Calu3 (cell line): ENCODE measurements at regions not wholly inside any gene's neighbourhood (a gene's known extent, or its start where the extent isn't known, plus 50 kb on each side); places are given as distances from the start of the nearest gene placed in this dataset.

Experiments
- BruUV-seq: library from RNA; stranded (reverse); fragments of 400-500 nt; replicated peaks from 2 replicates; lab custom pipeline; 2021; lab: Mats Ljungman, UMichigan
- CTCF ChIA-PET: fragments of 300-600 bp; sonication (Branson Sonifier 250); formaldehyde crosslinking; loops from one replicate; lab custom pipeline; 2022; ENCODE audit warnings: antibody characterized with exemption; lab: Charles Lee
- DNase-seq: peaks from one replicate; pipeline ENCODE4 v3.0.0; 2022
- H3K27ac Mint-ChIP-seq: one replicate; pipeline ENCODE4 v1.8.0; 2022; ENCODE audit warnings: mixed read lengths; ENCODE audit not compliant: unreplicated experiment
- H3K27me3 Mint-ChIP-seq: one replicate; pipeline ENCODE4 v1.8.0; 2022; ENCODE audit warnings: mixed read lengths; ENCODE audit not compliant: unreplicated experiment
- H3K36me3 Mint-ChIP-seq: one replicate; pipeline ENCODE4 v1.8.0; 2022; ENCODE audit warnings: mild to moderate bottlenecking, moderate library complexity, mixed read lengths; ENCODE audit not compliant: insufficient read depth, unreplicated experiment
- H3K4me1 Mint-ChIP-seq: one replicate; pipeline ENCODE4 v1.8.0; 2022; ENCODE audit warnings: mild to moderate bottlenecking, low read depth, mixed read lengths; ENCODE audit not compliant: unreplicated experiment
- H3K4me3 Mint-ChIP-seq: one replicate; pipeline ENCODE4 v1.8.0; 2022; ENCODE audit warnings: mild to moderate bottlenecking, low read depth, moderate library complexity, mixed read lengths; ENCODE audit not compliant: unreplicated experiment
- H3K9me3 Mint-ChIP-seq: one replicate; pipeline ENCODE4 v1.8.0; 2022; ENCODE audit warnings: low read depth, mixed read lengths; ENCODE audit not compliant: unreplicated experiment
- CTCF ChIP-seq: fragments of 200-600 bp; IDR thresholded peaks from one replicate; pipeline ENCODE4 v1.8.0; 2022; ENCODE audit warnings: antibody characterized with exemption; ENCODE audit not compliant: unreplicated experiment
- intact Hi-C: fragments of 100-400 bp; cut with micrococcal nuclease; formaldehyde crosslinking; loops from one replicate; pipeline ENCODE4 v1.10.0; 2022; ENCODE audit not compliant: unreplicated experiment

GRCh38 chr1:244160455-244161235 lies 109.6 kb downstream of the ZBTB18 start:
- no peak for DNase-seq
- peaks cover 4% of the 10 kb centered on the region for H3K36me3 Mint-ChIP-seq
- BruUV-seq, result no TSS peak
- intact Hi-C loops, result loop anchor here (5.0 kb wide), 2 partner anchors 68 to 112 kb away; no protein-coding TSS in a partner anchor
- peaks cover 2% of the 10 kb centered on the region for H3K9me3 Mint-ChIP-seq
- CTCF ChIA-PET, result no interaction called here
- peaks cover 23% of the 10 kb centered on the region for H3K4me1 Mint-ChIP-seq
- H3K27me3 Mint-ChIP-seq, result no peaks in the 10 kb centered on the region
- no peak overlapping the region for H3K4me3 Mint-ChIP-seq
- TF ChIP-seq CTCF, result no peak
- no peak overlapping the region for H3K27ac Mint-ChIP-seq

GRCh38 chr1:244161236-244161510 lies 110.1 kb downstream of the ZBTB18 start:
- TF ChIP-seq CTCF, result no peak
- CTCF ChIA-PET, result no interaction called here
- peaks cover 2% of the 10 kb centered on the region for H3K9me3 Mint-ChIP-seq
- no peak overlapping the region for H3K27ac Mint-ChIP-seq
- peaks cover 4% of the 10 kb centered on the region for H3K36me3 Mint-ChIP-seq
- H3K27me3 Mint-ChIP-seq, result no peaks in the 10 kb centered on the region
- H3K4me3 Mint-ChIP-seq, result no peak overlapping the region
- no TSS peak for BruUV-seq
- H3K4me1 Mint-ChIP-seq, result peaks cover 23% of the 10 kb centered on the region
- intact Hi-C loops, result loop anchor here (5.0 kb wide), 2 partner anchors 69 to 111 kb away; no protein-coding TSS in a partner anchor
- DNase-seq, result no peak

GRCh38 chr1:244162786-244163530 lies 111.9 kb downstream of the ZBTB18 start:
- H3K4me1 Mint-ChIP-seq, result peaks cover 23% of the 10 kb centered on the region
- H3K4me3 Mint-ChIP-seq, result no peak overlapping the region
- CTCF ChIA-PET, result interaction anchor here (1.0 kb wide), 1 partner anchor 30 kb away, joined by 3 read pairs; no protein-coding TSS in a partner anchor
- H3K9me3 Mint-ChIP-seq, result peaks cover 2% of the 10 kb centered on the region
- no peaks in the 10 kb centered on the region for H3K27me3 Mint-ChIP-seq
- no peak for DNase-seq
- intact Hi-C loops, result loop anchor here (5.0 kb wide), 2 partner anchors 71 to 109 kb away; no protein-coding TSS in a partner anchor
- no TSS peak for BruUV-seq
- H3K27ac Mint-ChIP-seq, result no peak overlapping the region
- no peak for TF ChIP-seq CTCF
- peaks cover 4% of the 10 kb centered on the region for H3K36me3 Mint-ChIP-seq

GRCh38 chr1:244163861-244164510 lies 112.9 kb downstream of the ZBTB18 start:
- Mint-ChIP-seq H3K27me3 (no peaks in the 10 kb centered on the region), H3K9me3 (peaks cover 2% of the 10 kb centered on the region), H3K27ac (no peak overlapping the region), H3K4me3 (no peak overlapping the region), H3K36me3 (peaks cover 4% of the 10 kb centered on the region), H3K4me1 (peaks cover 22% of the 10 kb centered on the region)
- BruUV-seq, result no TSS peak
- CTCF ChIA-PET, result interaction anchor here (1.0 to 1.2 kb wide), 4 partner anchors 12 to 433 kb away, joined by 3 to 4 read pairs (median 3); no protein-coding TSS in a partner anchor
- TF ChIP-seq CTCF, result no peak
- DNase-seq, result peak; percentile 67
- intact Hi-C loops, result loop anchor here (1.0 to 5.0 kb wide), 4 partner anchors 50 to 117 kb away; no protein-coding TSS in a partner anchor
